Neural progenitor cell (in vitro differentiated cells): ENCODE measurements at regions not wholly inside any gene's neighbourhood (a gene's known extent, or its start where the extent isn't known, plus 50 kb on each side); places are given as distances from the start of the nearest gene placed in this dataset.
A peak's percentile ranks its signal among the peaks of the same experiment; 100 is the strongest.

Source experiments
- DNase-seq: peaks from one replicate; pipeline ENCODE4 v3.0.0-alpha.2; 2016; ENCODE audit warnings: low spot score
- H2AFZ ChIP-seq: fragments of 200-600 bp; sonication (generic); replicated peaks from 2 replicates; pipeline ENCODE4 v1.6.1; 2016; ENCODE audit warnings: antibody characterized with exemption
- H3F3A ChIP-seq: fragments of 200-600 bp; sonication (generic); 2 replicates; pipeline ENCODE4 v1.6.1; 2016; ENCODE audit warnings: antibody characterized with exemption, low read depth
- H3K27ac ChIP-seq: fragments of 200-600 bp; sonication (generic); 2 replicates; pipeline ENCODE4 v1.5.1; 2016; ENCODE audit warnings: mild to moderate bottlenecking
- H3K27me3 ChIP-seq: fragments of 200-600 bp; sonication (generic); 2 replicates; pipeline ENCODE4 v1.6.1; 2016; ENCODE audit warnings: mild to moderate bottlenecking, moderate library complexity
- H3K36me3 ChIP-seq: fragments of 200-600 bp; sonication (generic); 2 replicates; pipeline ENCODE4 v1.5.1; 2016
- H3K4me1 ChIP-seq: fragments of 200-600 bp; sonication (generic); 2 replicates; pipeline ENCODE4 v1.6.1; 2016; ENCODE audit warnings: mixed run types
- H3K4me2 ChIP-seq: fragments of 200-600 bp; sonication (generic); 2 replicates; pipeline ENCODE4 v1.6.1; 2016
- H3K4me3 ChIP-seq: fragments of 200-600 bp; sonication (generic); 2 replicates; pipeline ENCODE4 v1.5.1; 2016
- H3K79me2 ChIP-seq: fragments of 200-600 bp; sonication (generic); 2 replicates; pipeline ENCODE4 v1.6.1; 2016; ENCODE audit warnings: low read depth
- H3K9ac ChIP-seq: fragments of 200-600 bp; sonication (generic); 2 replicates; pipeline ENCODE4 v1.6.1; 2016
- H3K9me3 ChIP-seq: fragments of 200-600 bp; sonication (generic); 2 replicates; pipeline ENCODE4 v1.5.1; 2016; ENCODE audit warnings: low read depth
- H4K20me1 ChIP-seq: fragments of 200-600 bp; sonication (generic); 2 replicates; pipeline ENCODE4 v1.6.1; 2016; ENCODE audit warnings: low read depth
- H3K27ac Mint-ChIP-seq: 3 replicates; pipeline ENCODE4 v1.8.0; 2021; ENCODE audit warnings: mixed read lengths
- H3K27me3 Mint-ChIP-seq: 2 replicates; pipeline ENCODE4 v1.8.0; 2022; ENCODE audit warnings: low read depth, mild to moderate bottlenecking, inconsistent platforms, moderate library complexity, mixed read lengths; ENCODE audit not compliant: insufficient read depth
- H3K36me3 Mint-ChIP-seq: 3 replicates; pipeline ENCODE4 v1.8.0; 2021; ENCODE audit warnings: mixed read lengths
- H3K4me1 Mint-ChIP-seq: 3 replicates; pipeline ENCODE4 v1.8.0; 2021; ENCODE audit warnings: mixed read lengths
- H3K4me3 Mint-ChIP-seq: 3 replicates; pipeline ENCODE4 v1.8.0; 2021; ENCODE audit warnings: mild to moderate bottlenecking, moderate library complexity, mixed read lengths
- H3K9me3 Mint-ChIP-seq: 3 replicates; pipeline ENCODE4 v1.8.0; 2020; ENCODE audit warnings: mixed read lengths
- CTCF ChIP-seq: fragments of 200-600 bp; sonication (generic); IDR thresholded peaks from 2 replicates; pipeline ENCODE4 v1.5.1; 2017; ENCODE audit warnings: antibody characterized with exemption, mild to moderate bottlenecking
- EZH2 ChIP-seq: fragments of 200-600 bp; sonication (generic); IDR thresholded peaks from 2 replicates; pipeline ENCODE4 v1.6.1; 2017; ENCODE audit warnings: antibody characterized with exemption, mild to moderate bottlenecking, moderate library complexity
- EZH2phosphoT487 ChIP-seq: fragments of 200-600 bp; sonication (generic); IDR thresholded peaks from 2 replicates; pipeline ENCODE4 v1.6.1; 2017; ENCODE audit warnings: antibody characterized with exemption

DNA sequence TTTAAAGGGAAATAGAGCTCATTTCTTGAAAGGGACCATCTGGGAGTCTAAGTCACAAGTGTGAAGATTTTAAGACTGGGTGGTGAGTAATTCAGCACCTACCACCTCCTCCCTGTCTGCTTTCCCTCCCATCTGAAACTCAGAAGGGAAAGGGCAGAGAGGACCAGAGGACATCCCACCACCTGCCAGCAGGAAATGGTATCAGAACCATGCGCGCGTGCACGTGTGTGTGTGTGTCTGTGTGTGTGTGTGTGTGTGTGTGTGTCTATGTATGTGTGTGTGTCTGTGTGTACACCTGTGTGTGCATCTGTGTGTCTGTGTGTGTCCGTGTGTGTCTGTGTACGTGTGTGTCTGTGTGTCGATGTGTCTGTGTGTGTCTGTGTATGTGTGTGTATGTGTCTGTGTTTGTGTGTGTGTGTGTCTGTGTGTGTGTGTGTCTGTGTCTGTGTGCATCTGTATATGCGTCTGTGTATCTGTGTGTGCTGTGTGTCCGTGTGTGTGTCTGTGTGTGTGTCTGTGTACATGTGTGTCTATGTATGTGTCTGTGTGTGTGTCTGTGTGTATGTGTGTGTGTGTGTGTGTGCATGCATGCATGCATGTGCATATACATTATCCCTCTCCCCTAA, 76.8 kb downstream of the ZFP36L2 start:
- Histone ChIP-seq H3K9me3 (no peaks in the 10 kb centered on the region), H3K4me2 (no peak overlapping the region), H3K36me3 (no peaks in the 10 kb centered on the region), H3K4me3 (no peak overlapping the region), H2AFZ (no peak overlapping the region), H3K27me3 (no peaks in the 10 kb centered on the region), H3K9ac (no peak overlapping the region), H3K79me2 (no peaks in the 10 kb centered on the region), H3K4me1 (peaks cover 8% of the 10 kb centered on the region), H3K27ac (no peak overlapping the region), H3F3A (peaks cover 9% of the 10 kb centered on the region), H4K20me1 (no peaks in the 10 kb centered on the region)
- Mint-ChIP-seq H3K4me1 (peaks cover 20% of the 10 kb centered on the region), H3K27me3 (peaks cover 9% of the 10 kb centered on the region), H3K36me3 (no peaks in the 10 kb centered on the region), H3K4me3 (peak overlapping the region; percentile 25), H3K9me3 (no peaks in the 10 kb centered on the region), H3K27ac (peak overlapping the region; percentile 55)
- no peak for DNase-seq
- TF ChIP-seq CTCF (no peak), EZH2phosphoT487 (no peak), EZH2 (no peak)

DNA sequence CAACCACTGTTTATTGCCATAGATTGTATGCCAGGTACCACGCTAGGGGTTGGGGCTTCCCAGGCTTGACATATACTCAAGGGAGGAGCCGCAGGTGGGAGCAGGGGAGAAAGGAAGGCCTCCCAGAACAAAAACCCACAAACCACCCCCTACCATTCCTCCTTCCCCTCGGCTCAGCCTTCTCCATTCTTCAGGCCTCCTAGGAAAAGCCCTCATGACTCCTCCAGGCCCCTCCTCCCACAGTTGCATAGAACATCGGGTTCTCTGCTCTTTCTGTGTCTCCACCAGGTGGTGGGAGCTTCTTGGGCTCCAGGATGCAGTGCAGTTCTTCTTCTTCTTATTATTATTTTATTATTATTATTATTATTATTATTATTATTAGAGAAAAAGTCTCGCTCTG, 80.3 kb downstream of the ZFP36L2 start:
- Histone ChIP-seq H3K27me3 (no peaks in the 10 kb centered on the region), H3K9ac (no peak overlapping the region), H3K4me3 (no peak overlapping the region), H3K79me2 (no peaks in the 10 kb centered on the region), H3K27ac (no peak overlapping the region), H3K4me2 (peak overlapping the region; percentile 52), H3K4me1 (peaks cover 8% of the 10 kb centered on the region), H3K9me3 (no peaks in the 10 kb centered on the region), H3K36me3 (no peaks in the 10 kb centered on the region), H4K20me1 (no peaks in the 10 kb centered on the region), H2AFZ (peak overlapping the region; percentile 29), H3F3A (peaks cover 9% of the 10 kb centered on the region)
- H3K27me3 Mint-ChIP-seq: peaks cover 3% of the 10 kb centered on the region
- H3K36me3 Mint-ChIP-seq: no peaks in the 10 kb centered on the region
- H3K4me3 Mint-ChIP-seq: no peak overlapping the region
- no peak for DNase-seq
- no peaks in the 10 kb centered on the region for H3K9me3 Mint-ChIP-seq
- H3K4me1 Mint-ChIP-seq: peaks cover 17% of the 10 kb centered on the region
- TF ChIP-seq CTCF: no peak
- no peak for TF ChIP-seq EZH2
- TF ChIP-seq EZH2phosphoT487: no peak
- no peak overlapping the region for H3K27ac Mint-ChIP-seq

DNA sequence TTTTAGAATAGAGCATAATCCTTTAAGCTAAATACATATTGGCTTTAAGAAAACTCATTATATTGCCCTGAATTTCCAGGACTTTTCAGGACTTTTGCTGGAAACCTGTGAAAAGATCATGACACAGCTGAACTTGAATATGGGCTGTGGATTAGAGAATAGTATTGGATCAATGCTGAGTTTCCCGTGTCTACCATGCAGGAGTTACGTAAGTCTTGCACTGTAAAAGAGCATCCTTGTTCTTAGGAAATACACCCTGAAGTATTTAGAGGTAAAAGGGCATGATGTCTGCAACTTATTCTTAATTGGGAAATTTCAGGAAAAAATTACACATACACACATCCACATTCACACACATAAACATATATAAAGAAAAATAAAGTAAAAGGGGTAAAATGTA, 82.1 kb downstream of the ZFP36L2 start:
- no peaks in the 10 kb centered on the region for H3K9me3 Mint-ChIP-seq
- H3K27ac ChIP-seq: no peak overlapping the region
- H3K4me1 Mint-ChIP-seq: peaks cover 21% of the 10 kb centered on the region
- no peak overlapping the region for H3K4me3 Mint-ChIP-seq
- H3K4me1 ChIP-seq: peaks cover 15% of the 10 kb centered on the region
- no peaks in the 10 kb centered on the region for H3K36me3 ChIP-seq
- H3K27me3 Mint-ChIP-seq: no peaks in the 10 kb centered on the region
- H3K36me3 Mint-ChIP-seq: no peaks in the 10 kb centered on the region
- H3K4me3 ChIP-seq: no peak overlapping the region
- no peaks in the 10 kb centered on the region for H3K27me3 ChIP-seq
- no peak for DNase-seq
- TF ChIP-seq EZH2: no peak
- no peak for TF ChIP-seq EZH2phosphoT487
- TF ChIP-seq CTCF: no peak
- no peak overlapping the region for H3K9ac ChIP-seq
- no peak overlapping the region for H3K4me2 ChIP-seq
- no peak overlapping the region for H2AFZ ChIP-seq
- H4K20me1 ChIP-seq: no peaks in the 10 kb centered on the region
- H3K27ac Mint-ChIP-seq: no peak overlapping the region
- H3K9me3 ChIP-seq: no peaks in the 10 kb centered on the region
- H3K79me2 ChIP-seq: no peaks in the 10 kb centered on the region
- peaks cover 9% of the 10 kb centered on the region for H3F3A ChIP-seq
